IMR-90 (cell line): ENCODE measurements at regions not wholly inside any gene's neighbourhood (a gene's known extent, or its start where the extent isn't known, plus 50 kb on each side); places are given as distances from the start of the nearest gene placed in this dataset.

Source experiments
- ATAC-seq: fragments of 200-7000 bp; cut with Tn5 transposase; 2 replicates; pipeline ENCODE4 v1.9.1; 2020; ENCODE audit warnings: low read depth, mild to moderate bottlenecking, moderate library complexity
- BruUV-seq: library from RNA; stranded (reverse); fragments of 400-500 nt; replicated peaks from 2 replicates; lab custom pipeline; 2021; lab: Mats Ljungman, UMichigan
- CTCF ChIA-PET: fragments of 300-600 bp; formaldehyde crosslinking; extraction: SDS; loops from one replicate; lab custom pipeline; 2021; ENCODE audit warnings: antibody characterized with exemption; lab: Yijun Ruan, JAX
- POLR2A ChIA-PET: fragments of 300-600 bp; sonication (Branson Sonifier 250); formaldehyde crosslinking; loops from one replicate; lab custom pipeline; 2022; ENCODE audit warnings: antibody characterized with exemption; ENCODE audit not compliant: unreplicated experiment; lab: Charles Lee
- DNase-seq: peaks from one replicate; pipeline ENCODE4 v3.0.0; 2013
- H2AFZ ChIP-seq: replicated peaks from 2 replicates; pipeline ENCODE3; 2013; ENCODE audit warnings: low read length, mild to moderate bottlenecking; ENCODE audit not compliant: poor library complexity
- H2AK5ac ChIP-seq: 2 replicates; pipeline ENCODE4 v1.6.1; 2013; ENCODE audit warnings: low read depth, low read length, inconsistent platforms
- H2AK9ac ChIP-seq: replicated peaks from 2 replicates; pipeline ENCODE3; 2013; ENCODE audit warnings: mild to moderate bottlenecking, low read depth, low read length, moderate library complexity; ENCODE audit not compliant: poor library complexity
- H2BK120ac ChIP-seq: 2 replicates; pipeline ENCODE4 v1.6.1; 2013; ENCODE audit warnings: low read depth, low read length, inconsistent platforms
- H2BK15ac ChIP-seq: 3 replicates; pipeline ENCODE4 v1.6.1; 2013; ENCODE audit warnings: low read depth, low read length, inconsistent platforms
- H2BK20ac ChIP-seq: 2 replicates; pipeline ENCODE4 v1.6.1; 2013; ENCODE audit warnings: low read depth, mild to moderate bottlenecking, inconsistent platforms, low read length, moderate library complexity
- H2BK5ac ChIP-seq: 2 replicates; pipeline ENCODE4 v1.6.1; 2013; ENCODE audit warnings: mild to moderate bottlenecking, low read depth, low read length, inconsistent platforms; ENCODE audit not compliant: poor library complexity, severe bottlenecking
- H3K14ac ChIP-seq: replicated peaks from 2 replicates; pipeline ENCODE4 v1.6.1; 2013; ENCODE audit warnings: low read depth, low read length, inconsistent platforms
- H3K18ac ChIP-seq: 2 replicates; pipeline ENCODE4 v1.6.1; 2013; ENCODE audit warnings: low read depth, low read length, control low read depth
- H3K23ac ChIP-seq: 2 replicates; pipeline ENCODE4 v1.6.1; 2013; ENCODE audit warnings: low read depth, low read length, inconsistent platforms
- H3K27ac ChIP-seq: 2 replicates; pipeline ENCODE4 v1.5.1; 2013; ENCODE audit warnings: mild to moderate bottlenecking, control low read depth, low read length; ENCODE audit not compliant: insufficient read depth
- H3K27me3 ChIP-seq: 2 replicates; pipeline ENCODE4 v1.6.1; 2013; ENCODE audit warnings: low read length; ENCODE audit not compliant: control insufficient read depth, insufficient read depth
- H3K36me3 ChIP-seq: 2 replicates; pipeline ENCODE4 v1.6.1; 2013; ENCODE audit warnings: low read length, mixed read lengths; ENCODE audit not compliant: control insufficient read depth, insufficient read depth
- H3K4ac ChIP-seq: 2 replicates; pipeline ENCODE4 v1.6.1; 2013; ENCODE audit warnings: low read depth, low read length, inconsistent platforms
- H3K4me1 ChIP-seq: 2 replicates; pipeline ENCODE4 v1.6.1; 2013; ENCODE audit warnings: low read length, mixed read lengths; ENCODE audit not compliant: control insufficient read depth, insufficient read depth
- H3K4me2 ChIP-seq: 2 replicates; pipeline ENCODE4 v1.6.1; 2013; ENCODE audit warnings: low read depth, mild to moderate bottlenecking, control low read depth, low read length, moderate library complexity
- H3K4me3 ChIP-seq: 2 replicates; pipeline ENCODE4 v1.5.1; 2013; ENCODE audit warnings: low read depth, mild to moderate bottlenecking, control low read depth, low read length, moderate library complexity; ENCODE audit not compliant: insufficient read depth
- H3K56ac ChIP-seq: 2 replicates; pipeline ENCODE4 v1.6.1; 2013; ENCODE audit warnings: low read length, inconsistent platforms; ENCODE audit not compliant: insufficient read depth; ENCODE audit errors: extremely low read depth
- H3K79me1 ChIP-seq, 2 experiments: 2 replicates each; pipeline ENCODE4 v1.6.1; 2013; ENCODE audit warnings: low read length in 2 of 2, inconsistent platforms in 1 of 2, low read depth in 1 of 2
- H3K9ac ChIP-seq: 2 replicates; pipeline ENCODE4 v1.6.1; 2013; ENCODE audit warnings: low read depth, low read length, control low read depth
- H3K9me1 ChIP-seq: 2 replicates; pipeline ENCODE4 v1.6.1; 2013; ENCODE audit warnings: low read length, inconsistent platforms; ENCODE audit not compliant: insufficient read depth
- H3K9me3 ChIP-seq: 2 replicates; pipeline ENCODE4 v1.6.1; 2013; ENCODE audit warnings: low read length; ENCODE audit not compliant: control insufficient read depth, insufficient read depth
- H4K20me1 ChIP-seq: 2 replicates; pipeline ENCODE4 v1.6.1; 2013; ENCODE audit warnings: low read length, inconsistent platforms; ENCODE audit not compliant: insufficient read depth
- H4K5ac ChIP-seq: 2 replicates; pipeline ENCODE4 v1.6.1; 2013; ENCODE audit warnings: mild to moderate bottlenecking, low read depth, low read length, control low read depth
- H4K8ac ChIP-seq, 2 experiments: 2 replicates each; pipeline ENCODE4 v1.6.1; 2013; ENCODE audit warnings: low read depth in 2 of 2, low read length in 2 of 2, control low read depth in 1 of 2, inconsistent platforms in 1 of 2
- H4K91ac ChIP-seq: 2 replicates; pipeline ENCODE4 v1.6.1; 2013; ENCODE audit warnings: low read depth, low read length, inconsistent platforms; ENCODE audit not compliant: insufficient read depth
- BHLHE40 ChIP-seq: fragments of 150-350 bp; IDR thresholded peaks from 2 replicates; pipeline ENCODE4 v1.6.1; 2016; ENCODE audit warnings: mild to moderate bottlenecking, low read depth, low read length
- ELK1 ChIP-seq: fragments of 150-350 bp; IDR thresholded peaks from 2 replicates; pipeline ENCODE4 v1.6.1; 2016; ENCODE audit warnings: low read depth, mild to moderate bottlenecking, low read length, moderate library complexity, borderline replicate concordance
- FOS ChIP-seq: fragments of 150-350 bp; IDR thresholded peaks from 2 replicates; pipeline ENCODE4 v1.6.1; 2016; ENCODE audit warnings: low read depth, low read length
- RAD21 ChIP-seq: IDR thresholded peaks from 2 replicates; pipeline ENCODE4 v1.6.1; 2012; ENCODE audit warnings: low read length, improper control_type of control experiment
- RFX5 ChIP-seq: IDR thresholded peaks from 2 replicates; pipeline ENCODE4 v1.8.0; 2012; ENCODE audit warnings: low read depth, mild to moderate bottlenecking, low read length, moderate library complexity
- SMC3 ChIP-seq: fragments of 150-350 bp; IDR thresholded peaks from 2 replicates; pipeline ENCODE4 v1.6.1; 2016; ENCODE audit warnings: low read depth, mild to moderate bottlenecking, antibody characterized with exemption, low read length, moderate library complexity
- WGBS, 2 experiments: methylation state at CpG; one replicate each; pipeline versions ENCODE4 v1.1.5 to v1.1.7; 2013; ENCODE audit warnings: missing lambda C conversion rate in 2 of 2; ENCODE audit not compliant: insufficient read length in 1 of 2; ENCODE audit errors: extremely low coverage in 2 of 2; 5-methylcytosine and 5-hydroxymethylcytosine counted together
- dilution Hi-C: fragments of 300-500 bp; cut with HindIII; formaldehyde crosslinking; loops from one replicate; pipeline ENCODE4 v1.14.3; 2018; ENCODE audit warnings: low sequenced_read_pairs; ENCODE audit not compliant: unreplicated experiment
- in situ Hi-C: fragments of 300-500 bp; cut with MboI; formaldehyde crosslinking; loops from 3 replicates; pipeline ENCODE4 v1.14.3; 2019; ENCODE audit warnings: low sequenced_read_pairs, inconsistent platforms, mixed read lengths
- intact Hi-C: fragments of 100-400 bp; cut with micrococcal nuclease; formaldehyde crosslinking; loops from 2 replicates; pipeline ENCODE4 v1.10.0; 2022
- TF ChIP-seq, protein P1 (sequence below): conservative IDR thresholded peaks from 2 replicates; pipeline ENCODE4 v1.5.1; 2012; ENCODE audit warnings: mild to moderate bottlenecking, low read depth, low read length, improper control_type of control experiment

DNA sequence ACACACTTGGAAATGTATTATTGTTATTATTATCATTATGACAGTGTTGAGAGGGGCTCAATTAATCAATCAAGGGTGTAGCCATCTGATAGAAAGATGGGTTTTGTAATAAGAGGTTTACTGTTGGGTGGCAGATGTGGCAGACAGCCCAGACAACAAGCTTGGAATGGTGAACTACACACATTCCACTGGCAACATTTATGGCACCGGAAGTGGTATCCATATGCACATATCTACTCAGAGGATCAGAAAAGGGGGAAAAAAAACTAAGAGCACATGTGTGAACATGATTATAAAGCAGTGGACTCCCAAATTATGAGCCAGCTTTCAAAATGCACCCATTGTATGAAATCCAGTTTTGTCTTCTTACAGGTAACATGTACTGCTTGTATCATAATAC lies 125.9 kb upstream of the ARX start:
- no CpG with 5 or more reads among the region's 1 CpG for WGBS, 2 experiments
- dilution Hi-C loops: loop anchor here (10.0 kb wide), 1 partner anchor 387 kb away; no protein-coding TSS in a partner anchor
- no peak overlapping the region for H3K4me2 ChIP-seq
- no peaks in the 10 kb centered on the region for H3K4me1 ChIP-seq
- no peaks in the 10 kb centered on the region for H3K9me1 ChIP-seq
- no peak overlapping the region for H2BK20ac ChIP-seq
- in situ Hi-C loops: loop anchor here (5.0 to 25.0 kb wide), 4 partner anchors 304 to 887 kb away; no protein-coding TSS in a partner anchor
- H3K9me3 ChIP-seq: no peaks in the 10 kb centered on the region
- 0 out of 2 replicates have a peak, but pooled peaks cover 2% of the 10 kb centered on the region for H3K27me3 ChIP-seq
- no peak overlapping the region for H3K4ac ChIP-seq
- intact Hi-C loops: loop anchor here (10.0 kb wide), 1 partner anchor 107 kb away; no protein-coding TSS in a partner anchor
- H3K4me3 ChIP-seq: no peak overlapping the region
- ATAC-seq: no peak
- no peak overlapping the region for H2AK5ac ChIP-seq
- H3K9ac ChIP-seq: no peak overlapping the region
- H2BK120ac ChIP-seq: no peak overlapping the region
- DNase-seq: no peak
- H4K8ac ChIP-seq: no peak overlapping the region
- H3K18ac ChIP-seq: no peak overlapping the region
- H3K27ac ChIP-seq: no peak overlapping the region
- no peak overlapping the region for H2AK9ac ChIP-seq
- H4K20me1 ChIP-seq: no peaks in the 10 kb centered on the region
- CTCF ChIA-PET: interaction anchor here (3.2 kb wide), 1 partner anchor 302 kb away, joined by 14 read pairs; no protein-coding TSS in a partner anchor
- TF ChIP-seq RFX5 (no peak), SMC3 (no peak), FOS (no peak), BHLHE40 (no peak), ELK1 (no peak), RAD21 (no peak)
- TF ChIP-seq, protein P1, sequence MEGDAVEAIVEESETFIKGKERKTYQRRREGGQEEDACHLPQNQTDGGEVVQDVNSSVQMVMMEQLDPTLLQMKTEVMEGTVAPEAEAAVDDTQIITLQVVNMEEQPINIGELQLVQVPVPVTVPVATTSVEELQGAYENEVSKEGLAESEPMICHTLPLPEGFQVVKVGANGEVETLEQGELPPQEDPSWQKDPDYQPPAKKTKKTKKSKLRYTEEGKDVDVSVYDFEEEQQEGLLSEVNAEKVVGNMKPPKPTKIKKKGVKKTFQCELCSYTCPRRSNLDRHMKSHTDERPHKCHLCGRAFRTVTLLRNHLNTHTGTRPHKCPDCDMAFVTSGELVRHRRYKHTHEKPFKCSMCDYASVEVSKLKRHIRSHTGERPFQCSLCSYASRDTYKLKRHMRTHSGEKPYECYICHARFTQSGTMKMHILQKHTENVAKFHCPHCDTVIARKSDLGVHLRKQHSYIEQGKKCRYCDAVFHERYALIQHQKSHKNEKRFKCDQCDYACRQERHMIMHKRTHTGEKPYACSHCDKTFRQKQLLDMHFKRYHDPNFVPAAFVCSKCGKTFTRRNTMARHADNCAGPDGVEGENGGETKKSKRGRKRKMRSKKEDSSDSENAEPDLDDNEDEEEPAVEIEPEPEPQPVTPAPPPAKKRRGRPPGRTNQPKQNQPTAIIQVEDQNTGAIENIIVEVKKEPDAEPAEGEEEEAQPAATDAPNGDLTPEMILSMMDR: no peak
- H3K23ac ChIP-seq: no peak overlapping the region
- H2BK5ac ChIP-seq: no peak overlapping the region
- POLR2A ChIA-PET: no interaction called here
- H4K91ac ChIP-seq: no peak overlapping the region
- H3K14ac ChIP-seq: no peak overlapping the region
- BruUV-seq: no TSS peak
- H3K36me3 ChIP-seq: no peaks in the 10 kb centered on the region
- H2BK15ac ChIP-seq: no peak overlapping the region
- H4K5ac ChIP-seq: no peak overlapping the region
- no peak overlapping the region for H3K56ac ChIP-seq
- H3K79me1 ChIP-seq: no peaks in the 10 kb centered on the region
- no peak overlapping the region for H2AFZ ChIP-seq
